Calu3 (cell line): ENCODE measurements at regions not wholly inside any gene's neighbourhood (a gene's known extent, or its start where the extent isn't known, plus 50 kb on each side); places are given as distances from the start of the nearest gene placed in this dataset.

Experiments used
- BruUV-seq: library from RNA; stranded (reverse); fragments of 400-500 nt; replicated peaks from 2 replicates; lab custom pipeline; 2021; lab: Mats Ljungman, UMichigan
- CTCF ChIA-PET: fragments of 300-600 bp; sonication (Branson Sonifier 250); formaldehyde crosslinking; loops from one replicate; lab custom pipeline; 2022; ENCODE audit warnings: antibody characterized with exemption; lab: Charles Lee
- DNase-seq: peaks from one replicate; pipeline ENCODE4 v3.0.0; 2022
- H3K27ac Mint-ChIP-seq: one replicate; pipeline ENCODE4 v1.8.0; 2022; ENCODE audit warnings: mixed read lengths; ENCODE audit not compliant: unreplicated experiment
- H3K27me3 Mint-ChIP-seq: one replicate; pipeline ENCODE4 v1.8.0; 2022; ENCODE audit warnings: mixed read lengths; ENCODE audit not compliant: unreplicated experiment
- H3K36me3 Mint-ChIP-seq: one replicate; pipeline ENCODE4 v1.8.0; 2022; ENCODE audit warnings: mild to moderate bottlenecking, moderate library complexity, mixed read lengths; ENCODE audit not compliant: insufficient read depth, unreplicated experiment
- H3K4me1 Mint-ChIP-seq: one replicate; pipeline ENCODE4 v1.8.0; 2022; ENCODE audit warnings: mild to moderate bottlenecking, low read depth, mixed read lengths; ENCODE audit not compliant: unreplicated experiment
- H3K4me3 Mint-ChIP-seq: one replicate; pipeline ENCODE4 v1.8.0; 2022; ENCODE audit warnings: mild to moderate bottlenecking, low read depth, moderate library complexity, mixed read lengths; ENCODE audit not compliant: unreplicated experiment
- H3K9me3 Mint-ChIP-seq: one replicate; pipeline ENCODE4 v1.8.0; 2022; ENCODE audit warnings: low read depth, mixed read lengths; ENCODE audit not compliant: unreplicated experiment
- intact Hi-C: fragments of 100-400 bp; cut with micrococcal nuclease; formaldehyde crosslinking; loops from one replicate; pipeline ENCODE4 v1.10.0; 2022; ENCODE audit not compliant: unreplicated experiment
- TF ChIP-seq, protein P1 (sequence below): fragments of 200-600 bp; IDR thresholded peaks from one replicate; pipeline ENCODE4 v1.8.0; 2022; ENCODE audit warnings: antibody characterized with exemption; ENCODE audit not compliant: unreplicated experiment

DNA sequence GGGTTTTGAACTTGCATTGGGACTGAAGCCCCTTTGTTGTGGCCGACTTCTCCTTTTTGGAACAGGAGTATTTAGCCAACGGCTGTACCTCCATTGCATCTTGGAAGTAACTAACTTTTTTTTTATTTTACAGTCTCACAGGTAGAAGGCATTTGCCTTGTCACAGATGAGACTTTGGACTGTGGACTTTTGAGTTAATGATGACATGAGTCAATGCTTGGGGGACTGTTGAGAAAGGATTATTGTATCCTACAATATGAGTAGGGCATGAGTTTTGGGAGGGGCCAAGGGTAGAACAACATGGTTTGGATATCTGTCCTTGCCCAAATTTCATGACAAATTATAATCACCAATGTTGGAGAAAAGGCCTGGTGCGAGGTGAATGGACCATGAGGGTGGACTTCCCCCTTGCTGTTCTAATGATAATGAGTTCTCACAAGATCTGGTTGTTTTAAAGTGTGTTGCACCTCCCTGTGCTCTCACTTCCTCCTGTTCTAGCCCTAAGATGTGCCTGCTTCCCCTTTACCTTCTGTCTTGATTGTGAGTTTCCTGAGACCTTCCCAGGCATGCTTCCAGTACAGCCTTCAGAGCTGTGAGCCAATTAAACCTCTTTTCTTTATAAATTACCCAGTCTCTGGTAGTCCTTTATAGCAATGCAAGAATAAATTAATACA lies 1269.4 kb upstream of the CHAC2 start:
- Mint-ChIP-seq H3K4me3 (no peak overlapping the region), H3K27me3 (no peaks in the 10 kb centered on the region), H3K4me1 (no peaks in the 10 kb centered on the region), H3K9me3 (no peaks in the 10 kb centered on the region), H3K27ac (no peak overlapping the region), H3K36me3 (no peaks in the 10 kb centered on the region)
- CTCF ChIA-PET = no interaction called here
- BruUV-seq = no TSS peak
- intact Hi-C loops = no loop called here
- TF ChIP-seq, protein P1, sequence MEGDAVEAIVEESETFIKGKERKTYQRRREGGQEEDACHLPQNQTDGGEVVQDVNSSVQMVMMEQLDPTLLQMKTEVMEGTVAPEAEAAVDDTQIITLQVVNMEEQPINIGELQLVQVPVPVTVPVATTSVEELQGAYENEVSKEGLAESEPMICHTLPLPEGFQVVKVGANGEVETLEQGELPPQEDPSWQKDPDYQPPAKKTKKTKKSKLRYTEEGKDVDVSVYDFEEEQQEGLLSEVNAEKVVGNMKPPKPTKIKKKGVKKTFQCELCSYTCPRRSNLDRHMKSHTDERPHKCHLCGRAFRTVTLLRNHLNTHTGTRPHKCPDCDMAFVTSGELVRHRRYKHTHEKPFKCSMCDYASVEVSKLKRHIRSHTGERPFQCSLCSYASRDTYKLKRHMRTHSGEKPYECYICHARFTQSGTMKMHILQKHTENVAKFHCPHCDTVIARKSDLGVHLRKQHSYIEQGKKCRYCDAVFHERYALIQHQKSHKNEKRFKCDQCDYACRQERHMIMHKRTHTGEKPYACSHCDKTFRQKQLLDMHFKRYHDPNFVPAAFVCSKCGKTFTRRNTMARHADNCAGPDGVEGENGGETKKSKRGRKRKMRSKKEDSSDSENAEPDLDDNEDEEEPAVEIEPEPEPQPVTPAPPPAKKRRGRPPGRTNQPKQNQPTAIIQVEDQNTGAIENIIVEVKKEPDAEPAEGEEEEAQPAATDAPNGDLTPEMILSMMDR = no peak
- no peak for DNase-seq

DNA sequence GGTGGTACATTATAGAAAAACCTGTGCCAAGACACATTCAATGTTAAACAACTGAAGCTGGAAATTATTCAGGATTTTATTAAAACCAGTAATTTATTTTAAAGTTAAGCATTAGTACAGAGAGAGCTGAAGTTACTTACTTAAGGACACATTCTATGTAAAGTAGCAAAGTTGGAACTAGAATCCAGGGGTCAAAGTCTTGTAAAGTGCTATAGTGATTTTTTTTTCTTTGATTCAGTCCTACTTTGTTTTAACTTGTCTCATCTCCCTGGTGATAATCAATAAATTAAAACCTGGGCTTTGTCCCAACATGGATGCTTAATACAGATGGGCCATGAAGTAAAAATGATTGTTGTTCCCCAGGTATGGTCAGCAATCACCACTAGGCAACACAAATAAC lies 1271.8 kb upstream of the CHAC2 start:
- H3K27me3 Mint-ChIP-seq = no peaks in the 10 kb centered on the region
- H3K9me3 Mint-ChIP-seq = peaks cover 9% of the 10 kb centered on the region
- no peak for DNase-seq
- TF ChIP-seq, protein P1 = no peak
- CTCF ChIA-PET = interaction anchor here (0.6 kb wide), 1 partner anchor 1019 kb away, joined by 3 read pairs; no protein-coding TSS in a partner anchor
- intact Hi-C loops = no loop called here
- no peaks in the 10 kb centered on the region for H3K4me1 Mint-ChIP-seq
- no peaks in the 10 kb centered on the region for H3K36me3 Mint-ChIP-seq
- BruUV-seq = no TSS peak
- no peak overlapping the region for H3K4me3 Mint-ChIP-seq
- no peak overlapping the region for H3K27ac Mint-ChIP-seq

DNA sequence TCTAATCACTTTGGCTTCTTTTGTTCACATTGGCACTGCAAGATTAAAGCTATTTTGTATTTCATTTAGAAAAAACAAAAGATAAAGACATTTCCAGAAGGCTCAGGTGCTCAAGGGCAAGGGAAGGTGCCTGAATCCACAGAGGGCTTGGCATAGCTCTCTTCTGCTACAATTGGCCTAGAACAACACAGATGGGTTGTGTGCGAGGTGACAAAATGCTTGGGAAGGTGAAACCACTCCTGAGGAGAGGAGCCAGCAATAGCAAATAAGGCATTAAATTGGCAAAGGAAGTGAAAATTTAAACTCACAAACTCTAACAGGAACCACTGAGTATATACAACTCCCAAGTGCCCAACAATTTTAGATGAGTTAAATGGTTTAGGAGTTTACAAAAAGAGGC lies 1290.4 kb upstream of the CHAC2 start:
- H3K9me3 Mint-ChIP-seq = peaks cover 13% of the 10 kb centered on the region
- no peak overlapping the region for H3K27ac Mint-ChIP-seq
- TF ChIP-seq, protein P1 = no peak
- CTCF ChIA-PET = no interaction called here
- no peaks in the 10 kb centered on the region for H3K27me3 Mint-ChIP-seq
- H3K36me3 Mint-ChIP-seq = no peaks in the 10 kb centered on the region
- H3K4me1 Mint-ChIP-seq = no peaks in the 10 kb centered on the region
- no TSS peak for BruUV-seq
- intact Hi-C loops = no loop called here
- DNase-seq = no peak
- H3K4me3 Mint-ChIP-seq = no peak overlapping the region

DNA sequence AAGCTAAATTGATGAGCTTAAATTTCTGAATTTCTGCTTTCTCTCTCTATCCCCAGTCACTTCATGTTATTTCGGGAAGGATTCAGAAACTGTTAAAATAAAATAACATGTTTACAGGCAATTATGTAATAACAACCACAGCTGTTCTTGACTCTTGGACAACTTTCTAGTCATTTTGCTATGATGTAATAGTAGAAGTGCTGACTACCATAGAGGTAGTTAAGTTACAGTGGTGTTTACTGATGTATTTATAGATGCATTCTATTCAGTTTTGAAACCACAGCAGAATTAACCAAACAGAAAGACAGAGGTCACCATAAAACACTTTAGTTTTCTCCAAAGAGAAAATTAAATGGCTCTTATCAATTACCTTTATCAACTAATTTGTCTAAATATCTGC lies 1292.0 kb upstream of the CHAC2 start:
- BruUV-seq = no TSS peak
- TF ChIP-seq, protein P1 = no peak
- Mint-ChIP-seq H3K9me3 (peaks cover 12% of the 10 kb centered on the region), H3K36me3 (no peaks in the 10 kb centered on the region), H3K27me3 (no peaks in the 10 kb centered on the region), H3K4me3 (no peak overlapping the region), H3K4me1 (no peaks in the 10 kb centered on the region), H3K27ac (no peak overlapping the region)
- no peak for DNase-seq
- intact Hi-C loops = no loop called here
- CTCF ChIA-PET = no interaction called here
